H9 (cell line): ENCODE measurements at regions not wholly inside any gene's neighbourhood (a gene's known extent, or its start where the extent isn't known, plus 50 kb on each side); places are given as distances from the start of the nearest gene placed in this dataset.

Source experiments
- DNase-seq: peaks from one replicate; pipeline ENCODE4 v3.0.0-alpha.2; 2017
- H2AFZ ChIP-seq: one replicate; pipeline ENCODE4 v1.6.1; 2013; ENCODE audit warnings: mild to moderate bottlenecking, low read length, control low read depth, moderate library complexity
- H2AK5ac ChIP-seq: 2 replicates; pipeline ENCODE4 v1.6.1; 2013; ENCODE audit warnings: low read length, control low read depth, mixed read lengths; ENCODE audit not compliant: insufficient read length
- H2BK120ac ChIP-seq: one replicate; pipeline ENCODE4 v1.6.1; 2013; ENCODE audit warnings: low read depth, mild to moderate bottlenecking, low read length, control low read depth, inconsistent platforms; ENCODE audit not compliant: poor library complexity, severe bottlenecking
- H2BK12ac ChIP-seq: 2 replicates; pipeline ENCODE4 v1.6.1; 2013; ENCODE audit warnings: low read length, control low read depth, mixed read lengths, low read depth; ENCODE audit not compliant: insufficient read length
- H2BK15ac ChIP-seq: 2 replicates; pipeline ENCODE4 v1.6.1; 2013; ENCODE audit warnings: low read depth, low read length, control low read depth
- H2BK20ac ChIP-seq: one replicate; pipeline ENCODE4 v1.6.1; 2013; ENCODE audit warnings: low read depth, mild to moderate bottlenecking, low read length, control low read depth, inconsistent platforms; ENCODE audit not compliant: poor library complexity, severe bottlenecking
- H2BK5ac ChIP-seq: 2 replicates; pipeline ENCODE4 v1.6.1; 2013; ENCODE audit warnings: low read length, control low read depth, mixed read lengths; ENCODE audit not compliant: insufficient read length
- H3K14ac ChIP-seq: 2 replicates; pipeline ENCODE4 v1.6.1; 2013; ENCODE audit warnings: low read length, control low read depth; ENCODE audit not compliant: insufficient read depth
- H3K18ac ChIP-seq: 2 replicates; pipeline ENCODE4 v1.6.1; 2013; ENCODE audit warnings: low read depth, mild to moderate bottlenecking, mixed read lengths, low read length, control low read depth; ENCODE audit not compliant: insufficient read length
- H3K23ac ChIP-seq: 2 replicates; pipeline ENCODE4 v1.6.1; 2013; ENCODE audit warnings: low read length, control low read depth, mixed read lengths, low read depth; ENCODE audit not compliant: insufficient read length
- H3K23me2 ChIP-seq: 2 replicates; pipeline ENCODE4 v1.6.1; 2013; ENCODE audit warnings: low read depth, mild to moderate bottlenecking, mixed read lengths, low read length, control low read depth; ENCODE audit not compliant: insufficient read length, poor library complexity, severe bottlenecking
- H3K27ac ChIP-seq: 2 replicates; pipeline ENCODE4 v1.5.1; 2013; ENCODE audit warnings: low read length, control low read depth, mixed read lengths, low read depth; ENCODE audit not compliant: insufficient read length
- H3K27me3 ChIP-seq: 2 replicates; pipeline ENCODE4 v1.6.1; 2013; ENCODE audit warnings: low read length, control low read depth, inconsistent platforms; ENCODE audit not compliant: insufficient read depth
- H3K4ac ChIP-seq: 2 replicates; pipeline ENCODE4 v1.6.1; 2013; ENCODE audit warnings: low read depth, mild to moderate bottlenecking, control low read depth, inconsistent platforms, low read length, moderate library complexity
- H3K4me1 ChIP-seq: 2 replicates; pipeline ENCODE4 v1.6.1; 2013; ENCODE audit warnings: low read length, control low read depth, inconsistent platforms; ENCODE audit not compliant: insufficient read depth
- H3K4me2 ChIP-seq: 2 replicates; pipeline ENCODE4 v1.6.1; 2013; ENCODE audit warnings: low read length, control low read depth, mixed read lengths; ENCODE audit not compliant: insufficient read length, insufficient read depth
- H3K56ac ChIP-seq: 2 replicates; pipeline ENCODE4 v1.6.1; 2013; ENCODE audit warnings: low read depth, mild to moderate bottlenecking, mixed read lengths, low read length, control low read depth; ENCODE audit not compliant: insufficient read length
- H3K79me1 ChIP-seq: 2 replicates; pipeline ENCODE4 v1.6.1; 2013; ENCODE audit warnings: low read depth, mild to moderate bottlenecking, moderate library complexity, low read length, control low read depth, inconsistent platforms; ENCODE audit not compliant: insufficient read depth, poor library complexity, severe bottlenecking
- H3K79me2 ChIP-seq: 2 replicates; pipeline ENCODE4 v1.6.1; 2013; ENCODE audit warnings: low read length, control low read depth, inconsistent platforms; ENCODE audit not compliant: insufficient read depth
- H3K9ac ChIP-seq: 2 replicates; pipeline ENCODE4 v1.6.1; 2013; ENCODE audit warnings: low read length, control low read depth, mixed read lengths; ENCODE audit not compliant: insufficient read length; ENCODE audit errors: extremely low read depth
- H3K9me3 ChIP-seq: one replicate; pipeline ENCODE4 v1.6.1; 2013; ENCODE audit warnings: low read depth, low read length, inconsistent platforms; ENCODE audit not compliant: control insufficient read depth
- H3T11ph ChIP-seq: one replicate; pipeline ENCODE4 v1.6.1; 2013; ENCODE audit warnings: mild to moderate bottlenecking, low read length, control low read depth, inconsistent platforms
- H4K20me1 ChIP-seq: one replicate; pipeline ENCODE4 v1.6.1; 2013; ENCODE audit not compliant: control insufficient read depth, insufficient read length, insufficient read depth
- H4K5ac ChIP-seq: 2 replicates; pipeline ENCODE4 v1.6.1; 2013; ENCODE audit warnings: low read depth, mild to moderate bottlenecking, mixed read lengths, low read length, control low read depth; ENCODE audit not compliant: insufficient read length
- H4K8ac ChIP-seq: replicated peaks from 2 replicates; pipeline ENCODE4 v1.6.1; 2013; ENCODE audit warnings: low read length, control low read depth, mixed read lengths, low read depth; ENCODE audit not compliant: insufficient read length
- H4K91ac ChIP-seq: 2 replicates; pipeline ENCODE4 v1.6.1; 2013; ENCODE audit warnings: low read depth, mild to moderate bottlenecking, moderate library complexity, mixed read lengths, low read length, control low read depth; ENCODE audit not compliant: insufficient read length
- H3K27ac Mint-ChIP-seq, 3 experiments: 2 replicates in 2 of 3; 3 replicates in 1 of 3; pipeline ENCODE4 v1.8.0; 2020 to 2021; ENCODE audit warnings: mixed read lengths in 3 of 3, mild to moderate bottlenecking in 1 of 3, moderate library complexity in 1 of 3
- H3K27me3 Mint-ChIP-seq: 2 replicates; pipeline ENCODE4 v1.8.0; 2021; ENCODE audit warnings: low read depth, mild to moderate bottlenecking, moderate library complexity, mixed read lengths
- H3K36me3 Mint-ChIP-seq, 3 experiments: 2 replicates in 2 of 3; 3 replicates in 1 of 3; pipeline ENCODE4 v1.8.0; 2020 to 2021; ENCODE audit warnings: low read depth in 3 of 3, mixed read lengths in 3 of 3; ENCODE audit not compliant: insufficient read depth in 1 of 3
- H3K4me1 Mint-ChIP-seq, 2 experiments: 2 replicates each; pipeline ENCODE4 v1.8.0; 2020; ENCODE audit warnings: mixed read lengths in 2 of 2
- H3K4me3 Mint-ChIP-seq, 2 experiments: 2 replicates in 1 of 2; 3 replicates in 1 of 2; pipeline ENCODE4 v1.8.0; 2020 to 2021; ENCODE audit warnings: mild to moderate bottlenecking in 2 of 2, mixed read lengths in 2 of 2, moderate library complexity in 1 of 2
- H3K9me3 Mint-ChIP-seq, 2 experiments: 2 replicates in 1 of 2; 3 replicates in 1 of 2; pipeline ENCODE4 v1.8.0; 2020; ENCODE audit warnings: mild to moderate bottlenecking in 2 of 2, mixed read lengths in 2 of 2, moderate library complexity in 1 of 2
- WGBS: extraction: QIAGEN DNeasy Blood & Tissue Kit; methylation state at CpG from one replicate; pipeline ENCODE4 v1.1.7; 2013; ENCODE audit warnings: missing lambda C conversion rate, low lambda C conversion rate, mixed read lengths; ENCODE audit not compliant: insufficient read length; ENCODE audit errors: extremely low coverage; 5-methylcytosine and 5-hydroxymethylcytosine counted together
- TF ChIP-seq, protein P1 (sequence below): fragments of 200-600 bp; sonication (generic); conservative IDR thresholded peaks from 3 replicates; pipeline ENCODE4 v1.8.0; 2021; ENCODE audit warnings: antibody characterized with exemption, mild to moderate bottlenecking

DNA sequence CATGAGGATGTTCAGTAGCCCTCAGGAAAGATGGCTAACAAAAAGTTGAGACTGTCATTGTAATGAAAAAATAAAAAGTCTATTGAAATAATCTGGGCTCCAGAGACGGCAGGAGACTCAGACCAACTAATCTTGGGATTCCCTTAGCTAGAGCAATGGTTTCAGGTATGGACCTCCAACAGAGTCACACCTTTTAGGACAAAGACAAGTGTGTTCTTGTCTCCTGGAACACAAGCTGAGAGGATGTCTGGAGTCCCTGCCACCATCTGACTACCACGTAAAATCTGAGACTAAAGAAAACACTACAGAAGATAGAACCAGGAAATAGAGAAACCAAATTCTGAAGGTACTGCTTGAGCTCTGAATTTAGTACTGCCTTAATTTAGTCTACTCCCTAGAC lies 103.3 kb upstream of the RBBP8 start:
- Histone ChIP-seq H3K27me3 (no peaks in the 10 kb centered on the region), H3K4me2 (no peak overlapping the region), H3K79me1 (no peaks in the 10 kb centered on the region), H4K91ac (no peak overlapping the region), H4K8ac (no peak overlapping the region), H3K9me3 (no peaks in the 10 kb centered on the region), H3K14ac (no peak overlapping the region), H3K56ac (no peak overlapping the region), H2AFZ (no peak overlapping the region), H2BK12ac (no peak overlapping the region), H3K23me2 (no peaks in the 10 kb centered on the region), H3K27ac (no peak overlapping the region), H3K4ac (no peak overlapping the region), H3K18ac (no peak overlapping the region), H3K9ac (no peak overlapping the region), H3K4me1 (peaks cover 3% of the 10 kb centered on the region; the same call in 1 of the 2 replicates), H3K79me2 (no peaks in the 10 kb centered on the region), H2AK5ac (no peak overlapping the region), H2BK20ac (no peak overlapping the region), H3T11ph (no peak overlapping the region), H2BK15ac (no peak overlapping the region), H4K5ac (no peak overlapping the region), H2BK5ac (no peak overlapping the region), H3K23ac (no peak overlapping the region), H4K20me1 (no peaks in the 10 kb centered on the region), H2BK120ac (no peak overlapping the region)
- DNase-seq = no peak
- peaks cover 11 to 18% of the 10 kb centered on the region in 2 experiments for H3K4me1 Mint-ChIP-seq
- TF ChIP-seq, protein P1, sequence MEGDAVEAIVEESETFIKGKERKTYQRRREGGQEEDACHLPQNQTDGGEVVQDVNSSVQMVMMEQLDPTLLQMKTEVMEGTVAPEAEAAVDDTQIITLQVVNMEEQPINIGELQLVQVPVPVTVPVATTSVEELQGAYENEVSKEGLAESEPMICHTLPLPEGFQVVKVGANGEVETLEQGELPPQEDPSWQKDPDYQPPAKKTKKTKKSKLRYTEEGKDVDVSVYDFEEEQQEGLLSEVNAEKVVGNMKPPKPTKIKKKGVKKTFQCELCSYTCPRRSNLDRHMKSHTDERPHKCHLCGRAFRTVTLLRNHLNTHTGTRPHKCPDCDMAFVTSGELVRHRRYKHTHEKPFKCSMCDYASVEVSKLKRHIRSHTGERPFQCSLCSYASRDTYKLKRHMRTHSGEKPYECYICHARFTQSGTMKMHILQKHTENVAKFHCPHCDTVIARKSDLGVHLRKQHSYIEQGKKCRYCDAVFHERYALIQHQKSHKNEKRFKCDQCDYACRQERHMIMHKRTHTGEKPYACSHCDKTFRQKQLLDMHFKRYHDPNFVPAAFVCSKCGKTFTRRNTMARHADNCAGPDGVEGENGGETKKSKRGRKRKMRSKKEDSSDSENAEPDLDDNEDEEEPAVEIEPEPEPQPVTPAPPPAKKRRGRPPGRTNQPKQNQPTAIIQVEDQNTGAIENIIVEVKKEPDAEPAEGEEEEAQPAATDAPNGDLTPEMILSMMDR = no peak
- no peak overlapping the region for H3K27ac Mint-ChIP-seq
- H3K27me3 Mint-ChIP-seq = no peaks in the 10 kb centered on the region
- WGBS = no CpG with 5 or more reads among the region's 2 CpGs
- H3K9me3 Mint-ChIP-seq = no peaks in the 10 kb centered on the region
- H3K36me3 Mint-ChIP-seq = no peaks in the 10 kb centered on the region
- no peak overlapping the region for H3K4me3 Mint-ChIP-seq
